Pancreas (tissue), 10 donors: ENCODE measurements at regions not wholly inside any gene's neighbourhood (a gene's known extent, or its start where the extent isn't known, plus 50 kb on each side); places are given as distances from the start of the nearest gene placed in this dataset.

Source experiments
- ATAC-seq, 4 donors: fragments of 200-7000 bp; cut with Tn5 transposase; one replicate each; pipeline versions ENCODE4 v1.8.0 to v1.9.1; 2020; ENCODE audit warnings: mild to moderate bottlenecking in 4 of 4, moderate library complexity in 4 of 4
- DNase-seq, 6 donors: peaks; one replicate each; pipeline ENCODE4 v3.0.0-alpha.2; 2020
- FAIRE-seq: peaks from 2 replicates; lab custom pipeline; 2012; peaks lifted over from hg19 to GRCh38; lab: Jason Lieb, UNC
- H3K27ac ChIP-seq, 4 donors: fragments of 200-600 bp; sonication (generic); 1 replicate in 3 of 4; 2 replicates in 1 of 4; pipeline versions ENCODE4 v1.5.0 to v1.8.0; 2020
- H3K27me3 ChIP-seq, 4 donors: fragments of 200-600 bp; one replicate each; pipeline ENCODE4 v1.8.0; 2021
- H3K36me3 ChIP-seq, 3 donors: fragments of 200-600 bp; sonication (generic) in 1 of 3; one replicate each; pipeline versions ENCODE4 v1.5.0 to v1.8.0; 2020 to 2021
- H3K4me1 ChIP-seq, 3 donors: fragments of 200-600 bp; one replicate each; pipeline ENCODE4 v1.8.0; 2021
- H3K4me3 ChIP-seq, 4 donors: fragments of 200-600 bp; sonication (generic) in 2 of 4; one replicate each; pipeline versions ENCODE4 v1.5.0 to v1.8.0; 2020 to 2021
- H3K9me3 ChIP-seq, 4 donors: fragments of 200-600 bp; one replicate each; pipeline ENCODE4 v1.8.0; 2021
- WGBS, 2 donors: extraction: QIAGEN DNeasy Blood & Tissue Kit; methylation state at CpG; one replicate each; pipeline ENCODE4 v1.1.7; 2013; 5-methylcytosine and 5-hydroxymethylcytosine counted together
- intact Hi-C, 3 donors: fragments of 100-400 bp; cut with DNase I; formaldehyde crosslinking; loops; one replicate each; pipeline versions ENCODE4 v1.11.1 to v1.14.2; 2022
- TF ChIP-seq, protein P1 (sequence below), 4 donors: fragments of 200-600 bp; sonication (generic) in 3 of 4; IDR thresholded peaks; one replicate each; pipeline versions ENCODE4 v1.5.0 to v1.8.0; 2021; ENCODE audit warnings: antibody characterized with exemption in 4 of 4
- donor health status: healthy with polysubstance abuse.
- donor health status: DM: no; HTN: no; CAD: no; lungs with moderate emphysema.
- donor health status: DM: no; HTN: no; CAD: no.
- donor health status: control.
- donor health status: control.
- donor health status: Bipolar disorder and iron deficiency.
- donor health status: DM: yes; HTN: yes; CAD: no.
- donor health status: DM: no; HTN: no; CAD: no.
- donor health status: DM: no; HTN: no; CAD: no.
- donor health status: DM: yes; HTN: yes; CAD: no.

DNA sequence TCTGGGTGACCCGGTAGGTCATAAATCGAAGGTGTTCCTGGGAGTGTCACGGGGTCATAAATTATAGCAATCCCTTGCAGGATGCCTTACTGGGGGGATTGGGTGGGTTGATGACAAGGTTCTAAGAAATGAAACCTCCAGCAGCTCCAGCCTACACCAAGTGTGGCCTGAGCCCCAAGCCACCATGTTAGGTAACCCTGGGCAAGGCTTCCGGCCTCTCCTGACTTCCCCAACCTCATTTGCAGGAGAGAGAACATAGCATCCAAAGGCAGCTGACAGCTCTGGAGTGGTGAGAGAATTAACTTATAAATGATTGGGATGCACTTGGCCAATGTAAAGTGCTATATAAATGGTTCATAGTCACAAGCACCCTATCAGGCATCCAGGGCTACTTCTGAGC, 52.8 kb upstream of the TMEM273 start:
- H3K27ac ChIP-seq: no peak overlapping the region
- TF ChIP-seq, protein P1, sequence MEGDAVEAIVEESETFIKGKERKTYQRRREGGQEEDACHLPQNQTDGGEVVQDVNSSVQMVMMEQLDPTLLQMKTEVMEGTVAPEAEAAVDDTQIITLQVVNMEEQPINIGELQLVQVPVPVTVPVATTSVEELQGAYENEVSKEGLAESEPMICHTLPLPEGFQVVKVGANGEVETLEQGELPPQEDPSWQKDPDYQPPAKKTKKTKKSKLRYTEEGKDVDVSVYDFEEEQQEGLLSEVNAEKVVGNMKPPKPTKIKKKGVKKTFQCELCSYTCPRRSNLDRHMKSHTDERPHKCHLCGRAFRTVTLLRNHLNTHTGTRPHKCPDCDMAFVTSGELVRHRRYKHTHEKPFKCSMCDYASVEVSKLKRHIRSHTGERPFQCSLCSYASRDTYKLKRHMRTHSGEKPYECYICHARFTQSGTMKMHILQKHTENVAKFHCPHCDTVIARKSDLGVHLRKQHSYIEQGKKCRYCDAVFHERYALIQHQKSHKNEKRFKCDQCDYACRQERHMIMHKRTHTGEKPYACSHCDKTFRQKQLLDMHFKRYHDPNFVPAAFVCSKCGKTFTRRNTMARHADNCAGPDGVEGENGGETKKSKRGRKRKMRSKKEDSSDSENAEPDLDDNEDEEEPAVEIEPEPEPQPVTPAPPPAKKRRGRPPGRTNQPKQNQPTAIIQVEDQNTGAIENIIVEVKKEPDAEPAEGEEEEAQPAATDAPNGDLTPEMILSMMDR (IDR thresholded peaks at IDR 0.05): no peak
- no peaks in the 10 kb centered on the region for H3K9me3 ChIP-seq
- intact Hi-C loops: no loop called here
- WGBS, 2 donors: 88% methylated on average over 4 of the region's 4 CpGs
- FAIRE-seq (no peak), ATAC-seq (no peak), DNase-seq (no peak)
- peaks cover 0 to 12% (median 3%) of the 10 kb centered on the region in 3 donors for H3K4me1 ChIP-seq
- H3K4me3 ChIP-seq: no peak overlapping the region
- no peaks in the 10 kb centered on the region for H3K27me3 ChIP-seq
- H3K36me3 ChIP-seq: no peaks in the 10 kb centered on the region
